GM12874 (cell line): ENCODE measurements at regions not wholly inside any gene's neighbourhood (a gene's known extent, or its start where the extent isn't known, plus 50 kb on each side); places are given as distances from the start of the nearest gene placed in this dataset.

Experiments
- TF ChIP-seq, protein P1 (sequence below): IDR thresholded peaks from 2 replicates; pipeline ENCODE4 v1.5.1; 2011; ENCODE audit warnings: low read depth, mild to moderate bottlenecking, control low read depth, low read length, moderate library complexity; ENCODE audit not compliant: insufficient read depth

DNA sequence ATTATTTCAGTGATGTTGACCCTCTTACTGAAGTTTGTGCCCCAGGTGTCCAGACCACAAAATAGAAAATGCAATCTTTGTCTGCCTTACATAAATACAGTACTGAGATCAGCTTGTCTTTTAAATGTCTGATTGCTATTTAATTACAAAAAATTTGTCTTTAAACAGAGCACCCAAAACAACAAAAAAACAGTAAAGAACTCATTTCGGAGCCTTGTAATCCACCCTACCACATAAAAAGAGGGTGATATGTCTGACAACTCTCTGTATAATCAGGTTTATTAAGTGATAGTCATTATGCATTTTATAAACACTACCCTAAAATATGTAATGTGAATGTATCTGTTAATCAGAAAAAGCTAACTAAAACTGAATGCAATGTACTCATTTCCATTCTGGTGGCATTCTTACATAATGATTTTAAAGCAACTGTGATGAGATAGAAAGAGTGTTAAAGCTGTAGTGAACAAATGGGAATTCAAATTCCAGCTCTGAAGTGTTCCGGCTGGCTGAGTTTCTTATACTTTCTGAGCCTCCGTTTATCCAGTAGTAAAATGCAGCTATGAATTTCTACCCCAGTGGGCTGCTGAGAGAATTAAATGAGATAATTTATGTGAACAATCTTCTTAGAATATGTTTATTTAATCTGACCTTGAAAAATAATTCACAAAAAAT is 486.6 kb downstream of the USP25 start:
- TF ChIP-seq, protein P1, sequence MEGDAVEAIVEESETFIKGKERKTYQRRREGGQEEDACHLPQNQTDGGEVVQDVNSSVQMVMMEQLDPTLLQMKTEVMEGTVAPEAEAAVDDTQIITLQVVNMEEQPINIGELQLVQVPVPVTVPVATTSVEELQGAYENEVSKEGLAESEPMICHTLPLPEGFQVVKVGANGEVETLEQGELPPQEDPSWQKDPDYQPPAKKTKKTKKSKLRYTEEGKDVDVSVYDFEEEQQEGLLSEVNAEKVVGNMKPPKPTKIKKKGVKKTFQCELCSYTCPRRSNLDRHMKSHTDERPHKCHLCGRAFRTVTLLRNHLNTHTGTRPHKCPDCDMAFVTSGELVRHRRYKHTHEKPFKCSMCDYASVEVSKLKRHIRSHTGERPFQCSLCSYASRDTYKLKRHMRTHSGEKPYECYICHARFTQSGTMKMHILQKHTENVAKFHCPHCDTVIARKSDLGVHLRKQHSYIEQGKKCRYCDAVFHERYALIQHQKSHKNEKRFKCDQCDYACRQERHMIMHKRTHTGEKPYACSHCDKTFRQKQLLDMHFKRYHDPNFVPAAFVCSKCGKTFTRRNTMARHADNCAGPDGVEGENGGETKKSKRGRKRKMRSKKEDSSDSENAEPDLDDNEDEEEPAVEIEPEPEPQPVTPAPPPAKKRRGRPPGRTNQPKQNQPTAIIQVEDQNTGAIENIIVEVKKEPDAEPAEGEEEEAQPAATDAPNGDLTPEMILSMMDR: no peak

DNA sequence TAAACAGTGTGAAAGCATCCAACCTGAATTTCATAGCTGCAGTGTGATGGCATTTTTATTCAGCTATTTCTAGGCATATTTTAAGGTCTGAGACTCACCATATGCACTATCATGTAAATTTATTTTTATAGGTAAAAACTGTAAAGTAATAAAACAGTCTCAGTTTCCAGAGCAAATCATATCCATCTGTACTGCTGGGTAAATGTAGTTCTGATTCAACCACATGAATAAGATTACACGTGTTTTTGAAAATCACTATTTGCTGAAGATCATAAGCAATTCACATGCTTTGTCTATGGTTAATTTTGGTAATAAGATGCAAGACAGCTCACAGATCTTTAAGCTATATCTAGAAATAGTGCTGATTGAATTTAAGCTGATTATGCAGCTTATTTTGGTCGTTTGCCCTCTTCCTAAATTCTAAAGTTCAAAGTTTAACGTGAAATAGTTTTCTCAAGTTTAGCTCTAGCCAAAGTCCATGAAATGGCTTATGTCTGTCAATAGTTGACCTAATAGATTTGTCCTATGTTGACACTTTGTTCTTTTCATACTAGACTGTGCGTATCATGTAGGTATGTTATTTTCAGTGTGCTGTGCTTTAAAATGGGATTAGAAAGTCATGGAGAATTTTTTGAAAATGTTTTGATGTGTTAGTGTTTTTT is 489.0 kb downstream of the USP25 start:
- TF ChIP-seq, protein P1: no peak

- TF ChIP-seq, protein P1: no peak
Measured at GRCh38 chr21:16239659-16240265, 510.0 kb downstream of the USP25 start.

DNA sequence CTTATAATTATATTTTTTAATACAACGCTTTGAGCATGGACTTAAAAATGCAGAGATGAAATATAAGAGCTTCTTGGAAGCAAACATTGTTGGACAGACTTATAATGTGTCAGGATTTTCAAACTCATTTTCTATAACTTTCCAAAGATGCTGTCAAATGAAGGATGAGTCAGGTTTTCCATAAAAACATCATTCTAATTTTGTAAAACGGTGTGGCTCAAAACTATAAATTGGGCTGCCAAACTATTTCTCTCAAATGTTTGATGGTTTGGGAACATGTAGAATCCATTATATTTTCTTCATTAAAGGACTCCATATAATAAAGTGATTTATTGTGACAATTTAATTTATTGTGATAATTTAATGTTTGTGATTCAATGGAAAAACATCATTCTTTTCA is 511.2 kb downstream of the USP25 start:
- TF ChIP-seq, protein P1: no peak

GRCh38 chr21:16241479-16241963 is 511.7 kb downstream of the USP25 start:
- TF ChIP-seq, protein P1: no peak

DNA sequence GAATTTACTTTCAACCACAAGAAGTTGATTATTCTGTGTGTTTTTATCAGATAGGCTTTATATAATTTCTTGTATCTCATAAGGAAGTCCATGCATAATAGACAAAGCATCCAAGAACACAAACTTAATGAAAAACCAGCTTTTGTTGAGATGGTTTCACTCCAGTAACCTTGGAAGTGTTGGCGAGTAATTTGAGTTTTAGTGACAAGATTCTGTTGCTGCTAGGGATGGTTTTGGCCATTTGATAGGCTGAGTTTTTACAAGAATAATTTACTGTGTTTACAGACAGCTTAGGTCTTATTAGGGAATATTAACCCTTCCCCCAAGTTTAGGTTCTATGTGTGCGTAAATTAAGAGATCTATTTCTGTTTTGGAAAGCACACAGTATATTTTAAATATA is 513.6 kb downstream of the USP25 start:
- TF ChIP-seq, protein P1: no peak

GRCh38 chr21:16248705-16249104 is 518.9 kb downstream of the USP25 start:
- TF ChIP-seq, protein P1: no peak
